LNCaP clone FGC (cell line): ENCODE measurements at regions not wholly inside any gene's neighbourhood (a gene's known extent, or its start where the extent isn't known, plus 50 kb on each side); places are given as distances from the start of the nearest gene placed in this dataset.

Source experiments
- DNase-seq: peaks from one replicate; pipeline ENCODE4 v3.0.0-alpha.2; 2011; ENCODE audit warnings: low read depth
- H3K4me3 ChIP-seq: 2 replicates; pipeline ENCODE4 v1.5.1; 2011; ENCODE audit warnings: mild to moderate bottlenecking, low read depth, low read length, control low read depth
- CTCF ChIP-seq: IDR thresholded peaks from 2 replicates; pipeline ENCODE4 v1.5.1; 2012; ENCODE audit warnings: mild to moderate bottlenecking; ENCODE audit not compliant: control insufficient read depth, insufficient read depth; ENCODE audit errors: extremely low read depth

DNA sequence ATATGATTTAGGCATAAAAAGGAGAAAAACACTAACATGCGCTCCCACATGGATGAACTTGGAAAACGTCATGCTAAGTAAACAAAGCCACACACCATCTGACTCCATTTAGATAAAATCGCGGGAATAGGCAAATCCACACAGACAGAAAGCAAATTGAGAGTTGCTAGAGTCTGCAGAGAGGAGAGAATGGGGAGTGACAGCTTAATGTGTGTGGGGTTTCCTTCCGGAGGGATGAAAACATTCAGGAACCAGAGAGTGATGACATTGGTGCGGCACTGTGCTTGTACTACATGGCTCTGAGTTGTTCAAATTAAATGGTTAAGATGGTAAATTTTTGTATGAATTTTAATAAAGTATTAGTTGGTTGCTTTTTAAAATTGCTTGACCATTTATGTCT is 482.9 kb upstream of the AKR1E2 start:
- H3K4me3 ChIP-seq, result no peak overlapping the region
- DNase-seq, result no peak
- no peak for TF ChIP-seq CTCF

GRCh38 chr10:4338768-4339167 is 487.2 kb upstream of the AKR1E2 start:
- no peak overlapping the region for H3K4me3 ChIP-seq
- TF ChIP-seq CTCF, result no peak
- DNase-seq, result no peak

DNA sequence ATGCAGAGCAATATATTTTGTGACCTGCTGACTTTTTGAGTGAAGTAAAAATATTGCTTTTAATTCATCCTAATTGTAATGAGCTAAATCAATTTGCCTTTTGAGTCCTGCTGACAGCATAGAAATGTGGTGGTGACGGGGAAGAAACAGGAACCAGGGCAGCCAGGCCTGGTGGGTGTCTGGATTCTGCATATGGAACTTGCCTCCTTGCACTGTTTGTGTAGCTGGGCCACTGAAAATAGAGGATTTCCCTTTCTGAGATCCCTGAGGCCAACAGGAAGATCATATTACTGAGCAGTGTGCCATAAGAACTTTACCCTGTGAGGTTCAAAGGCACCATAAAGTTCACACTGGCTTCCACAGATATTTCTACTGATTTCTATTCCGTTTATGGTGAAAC is 488.4 kb upstream of the AKR1E2 start:
- no peak for DNase-seq
- H3K4me3 ChIP-seq, result no peak overlapping the region
- TF ChIP-seq CTCF, result no peak

DNA sequence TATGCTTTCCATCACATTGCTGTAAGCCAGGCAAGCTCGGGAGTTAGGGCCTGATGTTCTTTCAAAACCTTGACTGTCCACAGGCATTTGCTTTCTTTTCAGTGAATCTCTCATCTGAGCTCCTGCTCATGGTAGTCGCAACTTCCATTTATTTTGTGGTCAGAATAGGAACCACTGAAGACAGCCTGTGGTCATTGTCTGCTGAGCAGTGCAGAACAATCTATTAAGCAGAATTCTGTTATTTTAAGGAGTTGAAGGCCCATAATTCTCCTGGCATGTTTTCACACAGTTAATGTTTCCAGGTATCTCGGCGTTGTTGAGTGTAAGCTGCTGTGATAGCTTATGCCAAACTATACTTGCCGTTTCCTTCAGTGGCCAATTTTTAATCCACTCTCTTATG is 491.1 kb upstream of the AKR1E2 start:
- no peak overlapping the region for H3K4me3 ChIP-seq
- no peak for TF ChIP-seq CTCF
- no peak for DNase-seq

DNA sequence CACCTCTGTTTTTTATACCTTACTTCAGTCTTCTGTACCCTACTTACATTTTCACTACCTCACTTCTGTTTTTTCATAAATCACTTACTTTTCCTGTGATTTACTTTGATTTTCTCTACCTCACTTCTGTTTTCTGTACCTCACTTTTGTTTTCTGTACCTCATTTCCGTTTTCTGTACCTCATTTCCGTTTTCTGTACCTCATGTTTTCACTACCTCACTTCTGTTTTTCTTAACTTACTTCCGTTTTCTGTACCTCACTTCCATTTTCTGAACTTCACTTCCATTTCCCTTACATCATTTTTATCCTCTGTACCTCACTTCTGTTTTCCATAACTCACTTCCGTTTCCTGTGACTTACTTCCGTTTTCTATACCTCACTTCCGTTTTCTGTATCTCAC is 492.0 kb upstream of the AKR1E2 start:
- no peak overlapping the region for H3K4me3 ChIP-seq
- no peak for DNase-seq
- no peak for TF ChIP-seq CTCF

GRCh38 chr10:4333459-4333894 is 492.5 kb upstream of the AKR1E2 start:
- TF ChIP-seq CTCF, result no peak
- no peak overlapping the region for H3K4me3 ChIP-seq
- DNase-seq, result no peak

DNA sequence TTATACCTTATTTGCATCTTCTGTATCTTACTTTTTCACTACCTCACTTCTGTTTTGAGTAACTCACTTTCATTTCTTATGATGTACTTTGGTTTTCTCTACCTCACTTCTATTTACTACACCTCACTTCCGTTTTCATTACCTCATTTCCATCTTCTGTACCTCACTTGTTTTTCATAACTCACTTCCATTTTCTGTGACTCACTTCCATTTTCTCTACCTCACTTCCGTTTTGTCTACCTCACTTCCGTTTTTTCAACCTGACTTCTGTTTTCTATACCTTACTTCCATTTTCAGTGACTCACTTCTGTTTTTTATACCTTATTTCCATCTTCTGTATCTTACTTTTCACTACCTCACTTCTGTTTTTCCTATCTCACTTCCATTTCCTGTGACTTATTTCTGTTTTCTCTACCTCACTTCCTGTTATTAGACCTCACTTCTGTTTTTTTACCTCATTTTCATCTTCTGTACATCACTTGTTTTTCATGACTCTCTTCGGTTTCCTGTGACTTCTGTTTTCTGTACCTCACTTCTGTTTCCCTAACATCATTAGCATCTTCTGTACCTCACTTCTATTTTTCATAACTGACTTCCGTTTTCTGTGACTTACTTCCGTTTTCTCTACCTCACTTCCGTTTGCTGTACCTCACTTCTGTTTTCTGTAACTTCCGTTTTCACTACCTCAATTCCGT is 493.1 kb upstream of the AKR1E2 start:
- no peak for TF ChIP-seq CTCF
- H3K4me3 ChIP-seq, result no peak overlapping the region
- no peak for DNase-seq
